Memory B cell (primary cell): ENCODE measurements at regions not wholly inside any gene's neighbourhood (a gene's known extent, or its start where the extent isn't known, plus 50 kb on each side); places are given as distances from the start of the nearest gene placed in this dataset.
"Not testable (repeated sequence)": the region's sequence is repeated elsewhere in the genome, so short reads cannot be mapped to it uniquely, and the experiment has no call there.

Source experiments
- ATAC-seq: fragments of 150-1000 bp; cut with Tn5 transposase; 2 replicates; pipeline ENCODE4 v1.10.0; 2021; ENCODE audit warnings: low read depth, mild to moderate bottlenecking, moderate library complexity
- DNase-seq, 2 donors: peaks; one replicate each; pipeline ENCODE4 v3.0.0; 2022; ENCODE audit warnings: low spot score in 2 of 2
- H3K27ac Mint-ChIP-seq: one replicate; pipeline ENCODE4 v1.8.0; 2022; ENCODE audit warnings: mild to moderate bottlenecking, moderate library complexity, mixed read lengths
- H3K27me3 Mint-ChIP-seq: one replicate; pipeline ENCODE4 v1.8.0; 2022; ENCODE audit warnings: mixed read lengths
- H3K36me3 Mint-ChIP-seq: one replicate; pipeline ENCODE4 v1.8.0; 2022; ENCODE audit warnings: mild to moderate bottlenecking, mixed read lengths
- H3K4me1 Mint-ChIP-seq: one replicate; pipeline ENCODE4 v1.8.0; 2022; ENCODE audit warnings: mixed read lengths
- H3K4me3 Mint-ChIP-seq: one replicate; pipeline ENCODE4 v1.8.0; 2022; ENCODE audit warnings: mild to moderate bottlenecking, moderate library complexity, mixed read lengths
- H3K9me3 Mint-ChIP-seq: one replicate; pipeline ENCODE4 v1.8.0; 2022; ENCODE audit warnings: mixed read lengths

- H3K4me1 Mint-ChIP-seq, result peaks cover 19% of the 10 kb centered on the region
- H3K27me3 Mint-ChIP-seq, result no peaks in the 10 kb centered on the region
- H3K9me3 Mint-ChIP-seq, result no peaks in the 10 kb centered on the region
- H3K4me3 Mint-ChIP-seq, result no peak overlapping the region
- ATAC-seq (no peak), DNase-seq (no peak)
- no peak overlapping the region for H3K27ac Mint-ChIP-seq
- peaks cover 6% of the 10 kb centered on the region for H3K36me3 Mint-ChIP-seq
These were observed 108.9 kb upstream of the KLF13 start for GRCh38 chr15:31217566-31218270.

DNA sequence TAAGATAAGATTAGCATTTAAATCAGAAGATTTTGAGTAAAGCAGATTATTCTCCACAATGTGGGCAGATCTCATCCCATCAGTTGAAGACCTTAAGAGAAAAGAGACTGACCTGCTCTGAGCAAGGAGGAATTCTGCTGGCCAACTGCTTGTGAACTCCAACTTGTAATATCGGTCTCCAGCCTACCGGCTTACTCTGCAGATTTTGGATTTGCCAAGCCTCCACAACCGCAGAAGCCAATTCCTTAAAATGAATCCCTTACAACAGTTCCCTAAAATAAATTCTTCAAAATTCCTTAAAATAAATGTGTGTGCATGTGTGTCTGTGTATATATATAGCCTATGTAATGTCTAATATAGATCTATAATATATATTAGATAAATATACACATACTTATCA is 107.4 kb upstream of the KLF13 start:
- H3K36me3 Mint-ChIP-seq, result peaks cover 9% of the 10 kb centered on the region
- H3K4me3 Mint-ChIP-seq, result no peak overlapping the region
- ATAC-seq (no peak), DNase-seq (no peak)
- H3K4me1 Mint-ChIP-seq, result peaks cover 30% of the 10 kb centered on the region
- no peaks in the 10 kb centered on the region for H3K27me3 Mint-ChIP-seq
- no peak overlapping the region for H3K27ac Mint-ChIP-seq
- H3K9me3 Mint-ChIP-seq, result no peaks in the 10 kb centered on the region

GRCh38 chr15:31221936-31222515 is 104.6 kb upstream of the KLF13 start:
- ATAC-seq (no peak), DNase-seq (no peak)
- H3K4me3 Mint-ChIP-seq, result no peak overlapping the region
- H3K9me3 Mint-ChIP-seq, result no peaks in the 10 kb centered on the region
- H3K4me1 Mint-ChIP-seq, result peaks cover 35% of the 10 kb centered on the region
- H3K27ac Mint-ChIP-seq, result no peak overlapping the region
- no peaks in the 10 kb centered on the region for H3K27me3 Mint-ChIP-seq
- peaks cover 16% of the 10 kb centered on the region for H3K36me3 Mint-ChIP-seq

DNA sequence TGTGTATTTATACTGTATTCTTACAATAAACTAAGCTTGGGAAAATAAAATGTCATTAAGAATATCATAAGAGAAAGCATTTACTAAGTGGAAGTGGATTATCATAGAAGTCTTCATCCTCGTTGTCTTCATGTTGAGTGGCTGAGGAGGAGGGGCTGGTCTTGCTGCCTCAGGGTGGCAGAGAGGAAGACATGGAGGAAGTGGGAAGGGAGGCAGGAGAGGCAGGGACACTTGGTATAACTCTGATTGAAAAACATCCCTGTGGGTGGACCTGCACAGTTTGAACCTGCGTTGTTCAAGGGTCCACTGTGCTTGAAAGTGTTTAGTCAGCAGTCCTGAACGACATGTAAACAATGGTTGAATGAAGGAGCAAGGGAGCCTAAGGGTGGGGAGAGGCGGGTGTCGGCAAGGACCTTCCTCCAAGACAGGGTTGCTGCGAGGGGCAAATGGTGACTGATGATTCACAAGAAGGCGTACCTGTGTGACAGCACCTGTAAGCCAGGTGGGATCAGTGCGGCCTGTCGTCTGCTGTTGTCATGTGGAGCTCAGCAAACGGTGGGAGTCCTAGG is 103.8 kb upstream of the KLF13 start:
- ATAC-seq, result no peak

DNA sequence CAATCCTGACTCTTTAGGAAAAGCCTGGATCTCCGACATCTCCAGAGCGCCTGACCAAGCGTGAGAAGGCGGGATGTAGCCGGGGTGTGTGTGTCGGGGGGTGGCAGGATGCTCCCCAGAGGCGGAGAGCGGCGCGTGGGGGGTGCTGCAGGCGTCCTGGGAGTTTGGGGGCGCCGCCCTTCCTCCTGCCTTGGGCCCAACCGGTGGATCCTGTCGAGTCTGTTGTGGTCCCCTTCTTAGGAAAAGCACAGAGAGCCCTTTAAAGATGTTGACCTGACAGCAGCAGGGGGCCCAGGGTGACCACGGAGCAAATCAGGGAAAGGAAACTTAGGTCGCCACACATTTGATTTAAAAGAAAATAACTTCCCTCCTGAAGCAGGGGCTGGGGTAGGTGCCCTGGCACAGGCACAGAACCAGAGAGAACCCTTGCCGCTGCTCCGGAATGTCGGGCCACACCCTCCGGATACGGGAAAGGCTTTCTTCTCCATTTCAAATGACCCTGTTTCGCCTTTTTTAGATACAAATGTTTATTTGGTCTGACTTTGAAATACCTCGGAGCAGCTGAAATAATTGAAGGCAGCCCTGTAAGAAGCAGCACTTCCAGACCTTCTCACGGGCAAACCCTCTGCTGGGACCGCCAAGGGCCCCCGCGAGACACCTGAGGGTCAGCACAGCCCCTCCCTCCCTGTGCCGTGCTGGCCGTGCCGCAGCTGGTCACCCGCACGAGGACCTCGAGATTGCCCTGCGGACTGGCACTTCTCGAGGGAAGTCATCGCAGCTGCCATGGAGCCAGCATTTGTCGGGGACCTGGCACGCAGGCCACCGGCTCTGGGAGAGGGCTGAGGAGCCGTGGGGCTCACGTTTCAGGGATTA is 102.9 kb upstream of the KLF13 start:
- Mint-ChIP-seq H3K4me3 (peak overlapping the region; percentile 39), H3K27me3 (no peaks in the 10 kb centered on the region), H3K27ac (peak overlapping the region; percentile 75), H3K9me3 (no peaks in the 10 kb centered on the region), H3K4me1 (peaks cover 45% of the 10 kb centered on the region), H3K36me3 (peaks cover 16% of the 10 kb centered on the region)
- DNase-seq (no peak), ATAC-seq (no peak)

More for the DNA sequence above, 103.8 kb upstream of the KLF13 start:
- peaks cover 16% of the 10 kb centered on the region for H3K36me3 Mint-ChIP-seq
- peak overlapping the region; percentile 75 for H3K27ac Mint-ChIP-seq
- H3K27me3 Mint-ChIP-seq, result no peaks in the 10 kb centered on the region
- H3K4me1 Mint-ChIP-seq, result peaks cover 39% of the 10 kb centered on the region
- no peaks in the 10 kb centered on the region for H3K9me3 Mint-ChIP-seq
- peak overlapping the region; percentile 24 for H3K4me3 Mint-ChIP-seq
- DNase-seq, result no peak

DNA sequence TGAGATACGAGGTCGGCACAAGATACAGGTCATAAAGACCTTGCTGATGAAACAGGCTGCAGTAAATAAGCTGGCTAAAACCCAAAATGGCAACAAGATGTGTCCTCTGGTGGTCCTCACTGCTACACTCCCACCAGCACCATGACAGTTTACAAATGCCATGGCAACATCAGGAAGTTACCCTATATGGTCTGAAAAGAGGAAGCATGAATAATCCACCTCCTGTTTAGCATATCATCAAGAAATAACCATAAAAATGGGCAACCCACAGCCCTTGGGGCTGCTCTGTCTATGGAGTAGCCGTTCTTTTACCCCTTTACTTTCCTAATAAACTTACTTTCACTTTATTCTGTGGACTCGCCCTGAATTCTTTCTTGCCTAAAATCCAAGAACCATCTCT is 102.0 kb upstream of the KLF13 start:
- not testable (repeated sequence) for H3K9me3 Mint-ChIP-seq, DNase-seq, ATAC-seq, H3K4me3 Mint-ChIP-seq, H3K27me3 Mint-ChIP-seq
- Mint-ChIP-seq H3K27ac (peak overlapping the region; percentile 75), H3K36me3 (peaks cover 16% of the 10 kb centered on the region), H3K4me1 (peaks cover 52% of the 10 kb centered on the region)

- no peak for ATAC-seq
- DNase-seq, result no peak
- Mint-ChIP-seq H3K4me3 (no peak overlapping the region), H3K36me3 (peaks cover 16% of the 10 kb centered on the region), H3K9me3 (no peaks in the 10 kb centered on the region), H3K4me1 (peaks cover 52% of the 10 kb centered on the region), H3K27ac (peak overlapping the region; percentile 75), H3K27me3 (no peaks in the 10 kb centered on the region)
These were observed 101.2 kb upstream of the KLF13 start for GRCh38 chr15:31225356-31225955.

- H3K27me3 Mint-ChIP-seq, result no peaks in the 10 kb centered on the region
- peaks cover 12% of the 10 kb centered on the region for H3K36me3 Mint-ChIP-seq
- no peak for DNase-seq
- no peaks in the 10 kb centered on the region for H3K9me3 Mint-ChIP-seq
- H3K4me3 Mint-ChIP-seq, result no peak overlapping the region
- ATAC-seq, result no peak
- no peak overlapping the region for H3K27ac Mint-ChIP-seq
- peaks cover 58% of the 10 kb centered on the region for H3K4me1 Mint-ChIP-seq
These were observed 100.6 kb upstream of the KLF13 start for GRCh38 chr15:31226021-31226420.

DNA sequence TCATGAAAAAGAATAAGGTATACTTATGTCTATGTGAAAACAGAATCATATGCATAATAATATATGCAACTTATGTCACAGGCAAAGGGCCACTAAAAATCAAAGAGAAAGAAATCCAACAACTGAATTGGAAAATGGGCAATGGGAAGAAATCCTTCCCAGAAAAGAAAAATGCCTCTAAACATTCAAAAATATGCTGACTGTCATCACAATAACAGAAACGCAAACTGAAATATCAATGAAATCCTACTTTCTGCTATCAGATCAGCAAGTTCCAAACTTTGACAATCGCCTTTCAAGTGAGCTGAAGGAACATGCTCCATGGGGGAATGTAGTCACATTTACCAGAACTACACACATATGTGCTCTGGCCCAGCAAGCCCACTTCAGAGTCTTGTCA is 99.4 kb upstream of the KLF13 start:
- H3K36me3 Mint-ChIP-seq, result peaks cover 12% of the 10 kb centered on the region
- ATAC-seq (no peak), DNase-seq (no peak)
- H3K27me3 Mint-ChIP-seq, result no peaks in the 10 kb centered on the region
- peaks cover 67% of the 10 kb centered on the region for H3K4me1 Mint-ChIP-seq
- no peak overlapping the region for H3K27ac Mint-ChIP-seq
- H3K9me3 Mint-ChIP-seq, result no peaks in the 10 kb centered on the region
- peak overlapping the region; percentile 50 for H3K4me3 Mint-ChIP-seq

DNA sequence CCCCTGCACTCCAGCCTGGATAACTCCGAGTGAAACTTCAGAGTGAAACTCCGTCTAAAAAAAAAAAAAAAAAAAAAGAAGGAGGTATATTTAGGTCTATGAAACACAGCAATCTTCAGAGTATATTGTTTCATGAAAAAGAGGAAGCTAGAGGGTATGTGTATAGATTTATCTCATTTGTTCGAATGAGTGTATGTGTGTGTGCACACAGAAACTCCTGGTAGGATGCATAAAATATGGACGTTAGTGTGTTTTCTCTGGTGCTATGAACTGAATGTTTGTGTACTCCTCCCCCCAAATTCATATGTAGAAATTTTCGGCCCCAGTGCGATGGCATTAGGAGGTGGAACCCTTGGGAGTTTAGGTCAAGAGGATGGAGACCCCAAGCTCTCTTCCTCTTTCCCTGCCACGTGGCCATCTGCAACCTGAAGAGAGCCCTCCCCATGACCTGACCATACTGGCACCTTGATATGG is 98.6 kb upstream of the KLF13 start:
- DNase-seq (no peak), ATAC-seq (peak; percentile 16)
- no peaks in the 10 kb centered on the region for H3K27me3 Mint-ChIP-seq
- peaks cover 61% of the 10 kb centered on the region for H3K4me1 Mint-ChIP-seq
- peak overlapping the region; percentile 92 for H3K4me3 Mint-ChIP-seq
- H3K9me3 Mint-ChIP-seq, result no peaks in the 10 kb centered on the region
- peaks cover 7% of the 10 kb centered on the region for H3K36me3 Mint-ChIP-seq
- peak overlapping the region; percentile 72 for H3K27ac Mint-ChIP-seq

- Mint-ChIP-seq H3K36me3 (peaks cover 7% of the 10 kb centered on the region), H3K9me3 (no peaks in the 10 kb centered on the region), H3K4me1 (peaks cover 56% of the 10 kb centered on the region), H3K27me3 (no peaks in the 10 kb centered on the region), H3K27ac (peak overlapping the region; percentile 41), H3K4me3 (peak overlapping the region; percentile 92)
- ATAC-seq (peak; percentile 21), DNase-seq (peak in 1 of 2 donors; percentile 27)
These were observed 97.4 kb upstream of the KLF13 start for GRCh38 chr15:31228980-31229826.

DNA sequence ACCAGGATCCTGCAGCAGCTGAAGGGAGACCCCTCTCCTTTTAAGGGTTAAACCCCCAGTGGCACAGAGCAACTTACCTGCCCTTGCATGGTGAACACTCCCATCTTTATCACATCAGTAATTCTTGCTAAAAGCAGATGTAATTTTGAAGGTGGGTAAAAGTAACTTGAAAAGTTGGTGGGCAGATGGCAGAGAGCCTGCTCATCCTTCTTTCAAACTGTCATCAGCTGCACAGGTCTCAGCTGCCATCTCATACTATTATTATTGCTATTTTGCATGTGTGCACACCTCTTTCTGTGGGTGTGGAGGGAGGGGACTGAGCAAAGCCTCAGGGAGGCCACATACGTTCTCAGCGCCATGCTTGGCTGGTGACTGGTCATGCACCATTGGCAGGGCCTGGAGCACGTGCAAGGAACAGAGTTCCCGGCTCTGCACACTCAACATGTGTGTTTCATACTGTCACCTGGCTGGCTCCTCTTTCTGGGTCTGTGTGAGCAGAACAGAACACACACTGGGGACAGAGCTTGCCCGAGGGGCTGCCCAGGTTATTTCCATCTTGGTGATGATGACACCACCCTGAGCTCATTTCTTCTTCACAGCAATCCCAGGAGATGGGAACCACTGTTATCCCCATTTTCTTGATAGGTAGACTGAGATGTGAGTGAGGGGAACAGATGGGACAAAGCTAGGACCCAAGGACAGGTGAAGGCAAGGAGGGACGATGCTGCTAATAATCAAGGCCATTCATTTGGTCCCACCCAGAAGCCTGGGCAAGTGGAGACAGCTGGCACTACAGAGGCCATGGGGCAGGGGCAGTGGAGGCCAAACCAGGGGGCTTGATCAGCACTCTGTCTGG is 95.8 kb upstream of the KLF13 start:
- Mint-ChIP-seq H3K4me3 (peak overlapping the region; percentile 62), H3K27me3 (no peaks in the 10 kb centered on the region), H3K4me1 (peaks cover 55% of the 10 kb centered on the region), H3K9me3 (no peaks in the 10 kb centered on the region), H3K27ac (peak overlapping the region; percentile 88), H3K36me3 (peaks cover 5% of the 10 kb centered on the region)
- DNase-seq (peak; percentile 69 to 84), ATAC-seq (peak; percentile 93)
